Globus pallidus (tissue), 1 donor: ENCODE measurements at regions not wholly inside any gene's neighbourhood (a gene's known extent, or its start where the extent isn't known, plus 50 kb on each side); places are given as distances from the start of the nearest gene placed in this dataset.
"Not testable (repeated sequence)": the region's sequence is repeated elsewhere in the genome, so short reads cannot be mapped to it uniquely, and the experiment has no call there.

Experiments
- DNase-seq: peaks from one replicate; pipeline ENCODE4 v3.0.0-alpha.2; 2015; ENCODE audit warnings: low spot score

GRCh38 chr1:232713785-232714184 is 83.9 kb upstream of the SIPA1L2 start:
- DNase-seq = no peak

GRCh38 chr1:232715154-232715553 is 85.2 kb upstream of the SIPA1L2 start:
- no peak for DNase-seq

GRCh38 chr1:232717911-232718310 is 87.3 kb upstream of the MAP10 start:
- not testable (repeated sequence) for DNase-seq

GRCh38 chr1:232718928-232719927 is 86.0 kb upstream of the MAP10 start:
- no peak for DNase-seq

- no peak for DNase-seq
These were observed 82.6 kb upstream of the MAP10 start for GRCh38 chr1:232722626-232723025.

GRCh38 chr1:232725305-232726047 is 79.7 kb upstream of the MAP10 start:
- DNase-seq = no peak

- no peak for DNase-seq
These were observed 79.0 kb upstream of the MAP10 start for GRCh38 chr1:232726048-232726779.

GRCh38 chr1:232728507-232729263 is 76.5 kb upstream of the MAP10 start:
- no peak for DNase-seq

- no peak for DNase-seq
These were observed 72.8 kb upstream of the MAP10 start for GRCh38 chr1:232732344-232732910.

- DNase-seq = no peak
These were observed 67.3 kb upstream of the MAP10 start for GRCh38 chr1:232737917-232738316.

GRCh38 chr1:232743999-232744398 is 61.2 kb upstream of the MAP10 start:
- no peak for DNase-seq

- no peak for DNase-seq
These were observed 60.4 kb upstream of the MAP10 start for GRCh38 chr1:232744847-232745246.

GRCh38 chr1:232745698-232746097 is 59.5 kb upstream of the MAP10 start:
- DNase-seq = not testable (repeated sequence)

- DNase-seq = no peak
These were observed 56.3 kb upstream of the MAP10 start for GRCh38 chr1:232748910-232749368.

- DNase-seq = no peak
These were observed 53.6 kb upstream of the MAP10 start for GRCh38 chr1:232751393-232752140.

GRCh38 chr1:232752365-232752764 is 52.9 kb upstream of the MAP10 start:
- DNase-seq = no peak

- no peak for DNase-seq
These were observed 50.3 kb upstream of the MAP10 start for GRCh38 chr1:232754930-232755329.
